G401 (cell line): ENCODE measurements at regions not wholly inside any gene's neighbourhood (a gene's known extent, or its start where the extent isn't known, plus 50 kb on each side); places are given as distances from the start of the nearest gene placed in this dataset.
"Not testable (repeated sequence)": the region's sequence is repeated elsewhere in the genome, so short reads cannot be mapped to it uniquely, and the experiment has no call there.

Source experiments
- DNase-seq: peaks from one replicate; pipeline ENCODE4 v3.0.0-alpha.2; 2015; ENCODE audit warnings: low spot score
- in situ Hi-C: cut with HindIII; loops from 2 replicates; pipeline ENCODE4 v1.10.0; 2016; ENCODE audit warnings: low sequenced_read_pairs, mixed read lengths

DNA sequence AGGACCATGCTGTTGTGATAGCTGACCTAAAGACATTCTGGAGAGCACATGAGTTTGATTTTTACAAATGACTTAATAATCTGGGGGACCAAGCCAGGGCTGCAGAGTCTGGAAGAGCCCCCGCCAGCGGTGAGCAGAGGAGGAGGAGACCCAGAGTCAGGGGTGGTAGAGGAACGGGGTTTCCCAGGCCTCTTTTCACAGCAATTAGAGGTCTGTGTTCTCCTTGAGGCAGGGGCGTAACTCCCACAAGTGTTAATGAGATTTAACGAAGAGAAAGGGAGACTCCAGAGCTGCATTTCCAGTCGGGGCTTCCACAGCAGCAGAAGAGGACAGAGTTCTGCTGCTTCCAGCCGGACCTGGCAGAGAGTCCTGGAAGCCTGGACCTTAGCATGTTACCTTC lies 137.9 kb upstream of the SLC24A2 start:
- in situ Hi-C loops, result no loop called here
- no peak for DNase-seq

DNA sequence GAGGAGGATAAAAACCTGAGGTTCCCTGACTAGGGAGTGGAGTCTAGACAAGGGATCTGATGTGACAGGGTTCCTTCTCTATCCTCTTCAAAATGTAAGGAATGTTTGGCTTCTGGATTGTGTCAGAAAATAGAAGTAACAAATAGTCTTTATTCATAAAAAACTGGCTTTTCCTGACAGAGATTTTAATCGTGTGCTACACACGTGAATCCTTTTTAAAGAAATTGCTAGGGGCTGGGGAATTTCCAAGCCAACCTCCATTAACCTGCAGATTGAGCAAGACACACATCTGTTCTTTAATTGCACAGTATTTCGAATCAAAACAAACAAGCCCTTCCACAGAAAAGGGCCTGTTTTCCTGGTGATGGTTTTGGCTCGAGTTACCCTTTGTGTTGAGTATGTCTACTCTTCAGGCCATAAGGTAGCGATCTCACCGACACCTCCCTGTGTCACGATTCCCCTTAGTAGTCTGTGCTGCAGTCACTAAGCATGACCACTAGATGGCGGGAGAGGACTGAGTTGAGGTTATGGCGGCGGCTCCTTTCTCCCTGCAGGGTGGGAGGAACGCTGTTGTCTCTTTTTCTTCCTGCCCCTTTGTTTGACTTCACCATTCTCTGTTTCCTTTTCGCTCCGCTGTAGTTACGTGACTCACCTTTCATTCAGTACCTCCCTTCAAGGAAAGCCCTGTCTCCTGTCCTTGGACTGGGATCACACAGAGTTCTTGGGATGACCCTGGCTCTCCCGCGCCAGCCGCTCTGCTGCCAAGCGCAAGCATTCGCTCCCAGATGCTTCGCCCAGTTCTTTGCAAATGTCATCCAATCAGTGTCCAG lies 137.1 kb upstream of the SLC24A2 start:
- in situ Hi-C loops, result no loop called here

DNA sequence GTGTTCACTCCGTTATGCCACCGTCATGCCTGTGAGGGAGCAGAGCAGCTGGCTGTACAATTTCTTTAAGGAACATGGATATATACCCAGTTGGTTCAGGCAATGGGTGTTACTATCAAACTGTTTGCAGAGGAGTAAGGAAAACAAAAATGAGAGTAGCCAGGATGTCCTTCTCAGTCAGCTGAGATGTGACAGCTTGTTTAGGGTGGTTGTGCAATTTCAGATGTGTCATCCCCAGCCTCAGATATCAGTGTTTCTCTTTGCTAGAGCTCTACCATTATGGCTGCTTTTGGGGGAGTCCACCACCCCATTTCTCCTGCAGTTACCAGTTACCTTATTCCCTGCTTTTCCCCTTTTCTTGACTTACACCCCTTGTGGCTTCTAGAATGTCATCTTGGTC lies 135.2 kb upstream of the SLC24A2 start:
- in situ Hi-C loops, result no loop called here
- no peak for DNase-seq

More for the DNA sequence above, 137.1 kb upstream of the SLC24A2 start:
- peak; percentile 87 for DNase-seq

DNA sequence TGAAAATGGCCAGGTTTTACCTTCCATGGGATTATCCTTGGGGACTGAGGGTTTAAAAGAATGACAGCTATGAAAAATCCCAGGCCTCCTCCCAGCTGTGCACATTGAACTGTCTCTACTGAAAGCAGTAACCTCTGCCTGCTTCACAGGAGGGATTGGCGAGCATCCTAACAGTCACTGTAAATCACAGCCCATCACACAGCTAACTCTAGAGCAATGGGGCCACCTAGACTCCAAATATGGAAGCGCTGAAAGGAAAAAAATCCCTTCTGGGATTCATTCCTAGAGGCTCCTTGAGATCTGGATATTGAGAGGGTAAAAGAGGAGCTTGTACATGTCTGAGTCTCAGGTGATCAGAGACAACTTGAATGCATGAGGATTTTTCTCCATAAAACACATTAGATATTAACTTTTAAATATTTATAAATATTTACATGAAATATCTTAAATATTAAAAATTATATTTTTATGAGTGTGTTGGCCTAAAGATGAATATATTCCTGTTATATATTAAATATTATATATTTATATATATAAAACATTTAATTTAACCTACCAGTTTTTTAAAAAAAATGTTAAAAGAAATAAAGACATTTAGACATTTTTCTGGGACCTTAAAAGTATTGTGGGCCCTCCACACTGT lies 133.8 kb upstream of the SLC24A2 start:
- in situ Hi-C loops, result no loop called here

DNA sequence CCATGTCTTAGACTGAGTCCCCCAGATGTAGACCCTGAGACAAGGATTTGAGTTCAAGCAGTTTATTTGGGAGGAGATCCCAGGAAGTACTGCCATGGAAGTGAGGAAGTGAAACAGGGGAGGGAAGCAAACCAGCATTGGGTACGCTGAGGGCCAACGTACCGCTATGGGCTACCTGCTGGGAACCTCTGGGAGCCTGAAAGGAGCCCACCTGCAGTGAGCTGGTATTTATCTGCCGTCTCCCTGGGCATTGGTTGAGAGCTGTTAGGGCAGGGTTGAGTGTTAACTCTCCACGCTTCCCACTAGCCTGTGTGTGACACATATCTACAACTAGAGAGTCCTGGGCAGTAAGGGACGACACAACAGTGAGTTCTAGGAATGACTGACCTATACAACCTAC lies 131.6 kb upstream of the SLC24A2 start:
- DNase-seq, result no peak
- in situ Hi-C loops, result no loop called here

More for the DNA sequence above, 133.8 kb upstream of the SLC24A2 start:
- DNase-seq, result peak; percentile 49

DNA sequence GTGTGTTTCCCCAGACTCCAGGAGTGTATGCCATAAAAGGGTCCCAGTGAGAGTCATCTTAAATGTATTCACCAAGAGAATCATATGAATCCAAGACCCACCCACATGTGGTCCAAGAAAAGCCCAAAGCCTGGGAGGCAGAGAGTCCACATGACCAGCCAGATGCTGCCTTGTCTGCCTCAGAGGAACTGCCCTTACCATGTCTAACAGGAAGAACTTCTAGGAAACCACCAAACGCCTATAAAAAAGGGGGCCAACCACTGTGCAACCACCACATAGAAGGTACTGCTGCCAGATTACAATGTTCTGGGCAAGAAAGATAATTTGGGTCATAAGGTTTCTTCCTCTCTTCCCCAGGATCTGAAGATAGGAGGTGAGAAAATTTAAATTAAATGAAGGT lies 129.8 kb upstream of the SLC24A2 start:
- no peak for DNase-seq
- in situ Hi-C loops, result no loop called here

DNA sequence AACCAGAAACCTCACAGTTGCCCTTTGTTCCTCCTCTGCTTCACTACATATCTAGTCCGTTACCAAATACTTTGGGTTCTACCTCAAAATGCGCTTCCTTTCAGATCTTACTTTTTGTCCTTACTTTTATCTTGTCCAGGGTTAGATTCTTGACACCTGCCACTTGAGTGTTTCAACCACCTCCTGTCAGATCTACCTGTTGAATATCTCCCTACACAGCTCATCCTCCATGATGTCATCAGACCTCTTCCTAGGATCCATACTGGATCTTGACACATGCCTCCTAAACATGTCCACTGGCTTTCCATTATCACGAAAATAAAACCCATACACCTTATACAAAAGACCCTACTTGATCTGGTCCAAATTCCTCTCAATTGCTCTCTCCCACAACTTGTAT lies 125.2 kb upstream of the SLC24A2 start:
- in situ Hi-C loops, result no loop called here
- DNase-seq, result no peak

DNA sequence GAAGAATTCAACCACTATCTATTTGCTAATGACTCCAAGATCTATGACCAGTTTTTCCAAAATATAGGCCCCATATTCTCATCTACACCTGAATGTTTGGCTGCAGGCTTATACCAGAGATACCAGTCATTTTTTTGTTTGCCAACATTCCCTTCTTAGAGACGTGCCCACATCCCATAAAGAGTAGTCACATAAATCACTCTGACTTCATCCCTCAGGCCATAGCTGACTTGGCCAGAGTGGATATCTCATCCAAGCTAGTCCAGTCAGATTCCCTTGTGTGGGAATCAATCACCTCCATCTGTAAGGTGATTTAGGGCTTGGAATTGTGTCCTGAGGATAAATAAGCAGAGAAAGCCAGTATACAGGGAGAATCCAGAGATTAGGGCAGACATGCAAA lies 124.3 kb upstream of the SLC24A2 start:
- in situ Hi-C loops, result no loop called here
- DNase-seq, result no peak

DNA sequence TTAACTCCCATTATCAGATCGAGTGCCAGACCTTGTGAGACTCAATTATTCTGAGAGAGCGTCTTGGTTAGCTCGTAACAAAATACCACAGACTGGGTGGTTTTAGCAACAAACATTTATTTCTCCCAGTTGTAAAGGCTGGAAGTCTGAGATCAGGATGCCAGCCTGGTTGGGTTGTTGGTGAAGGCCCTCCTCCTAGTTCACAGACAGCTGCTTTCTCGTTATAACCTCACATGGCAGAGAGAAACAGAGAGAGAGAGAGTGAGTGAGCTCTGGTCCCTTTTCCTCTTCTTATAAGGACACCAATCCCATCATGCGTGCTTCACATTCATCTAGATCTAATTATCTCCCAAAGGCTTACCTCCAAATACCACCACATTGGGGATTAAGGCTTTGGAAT lies 114.2 kb upstream of the SLC24A2 start:
- DNase-seq, result no peak
- in situ Hi-C loops, result no loop called here

DNA sequence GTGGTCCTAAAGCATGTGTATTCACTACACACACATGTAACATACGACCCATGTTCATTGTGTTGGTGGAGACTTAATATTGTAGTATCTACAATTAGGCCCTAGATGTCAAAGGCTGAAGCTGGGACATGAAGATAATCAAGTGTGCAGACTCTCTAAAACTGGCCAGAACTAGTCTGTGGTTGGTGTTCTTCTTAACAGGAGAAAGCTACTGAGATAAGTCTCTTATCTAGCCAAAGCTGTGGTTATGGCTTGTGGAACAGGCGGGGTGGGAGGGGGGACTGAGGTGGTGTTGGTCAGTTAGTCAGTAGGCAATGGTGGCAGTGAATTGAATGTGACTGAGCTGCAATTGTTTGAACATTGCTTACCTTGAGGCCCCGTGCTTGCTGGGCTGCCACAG lies 112.7 kb upstream of the SLC24A2 start:
- in situ Hi-C loops, result no loop called here
- DNase-seq, result no peak

DNA sequence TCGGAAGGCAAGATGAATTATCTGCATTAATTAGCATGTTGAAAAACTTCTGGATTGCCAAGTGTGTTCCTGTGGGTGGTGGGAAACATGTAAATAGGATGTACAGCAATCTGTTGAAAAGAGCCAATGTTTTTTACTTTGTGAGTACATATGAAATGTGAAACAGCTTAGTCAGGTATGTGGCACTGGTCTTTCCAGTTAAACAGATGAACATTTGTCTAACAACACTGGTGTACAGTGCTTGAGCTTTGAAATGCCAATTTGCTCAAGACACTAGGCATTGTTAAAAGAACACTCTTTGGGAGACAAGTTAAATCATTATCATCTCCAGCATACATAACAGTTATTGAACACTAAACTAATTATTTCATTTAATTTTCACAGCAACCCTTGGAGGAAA lies 107.3 kb upstream of the SLC24A2 start:
- in situ Hi-C loops, result no loop called here
- no peak for DNase-seq

DNA sequence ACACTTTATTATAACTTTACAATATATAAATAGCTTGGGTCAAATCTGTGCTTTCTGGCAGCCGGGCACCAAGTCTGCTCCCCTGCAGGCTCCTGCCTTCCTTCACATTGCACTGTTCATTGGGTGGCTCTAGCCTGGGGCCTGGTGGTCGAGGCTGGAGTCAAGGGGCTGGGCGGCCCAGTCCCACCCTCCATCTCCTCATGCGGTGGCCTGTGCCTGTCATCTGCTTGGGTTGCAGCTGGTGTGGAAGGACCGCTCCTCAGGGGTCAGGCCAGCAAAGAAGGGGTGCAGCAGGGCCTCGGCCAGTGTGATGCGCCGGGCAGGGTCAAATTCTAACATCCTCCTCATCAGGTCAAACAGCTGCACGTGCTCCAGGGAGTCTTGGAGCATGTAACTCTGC lies 106.7 kb upstream of the SLC24A2 start:
- in situ Hi-C loops, DNase-seq: not testable (repeated sequence)

DNA sequence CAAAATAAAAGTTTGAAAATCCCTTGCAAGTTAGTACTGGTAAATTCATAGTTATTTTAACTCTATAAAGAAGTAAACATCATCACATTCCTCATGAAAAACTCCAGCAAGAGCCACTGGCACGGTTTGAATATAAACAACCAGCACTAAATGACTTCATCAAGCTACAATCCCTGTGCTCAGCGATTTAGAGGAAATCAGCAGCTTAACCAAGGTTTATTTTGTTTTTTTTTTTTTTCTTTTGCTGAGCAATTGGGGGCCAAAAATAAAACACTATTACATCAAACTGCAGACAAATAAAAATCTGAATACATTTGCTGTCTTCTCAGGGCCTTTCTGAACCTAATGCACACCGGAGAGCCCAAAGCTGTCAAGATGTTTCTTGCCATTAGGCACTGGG lies 106.2 kb upstream of the SLC24A2 start:
- DNase-seq, result no peak
- in situ Hi-C loops, result no loop called here

DNA sequence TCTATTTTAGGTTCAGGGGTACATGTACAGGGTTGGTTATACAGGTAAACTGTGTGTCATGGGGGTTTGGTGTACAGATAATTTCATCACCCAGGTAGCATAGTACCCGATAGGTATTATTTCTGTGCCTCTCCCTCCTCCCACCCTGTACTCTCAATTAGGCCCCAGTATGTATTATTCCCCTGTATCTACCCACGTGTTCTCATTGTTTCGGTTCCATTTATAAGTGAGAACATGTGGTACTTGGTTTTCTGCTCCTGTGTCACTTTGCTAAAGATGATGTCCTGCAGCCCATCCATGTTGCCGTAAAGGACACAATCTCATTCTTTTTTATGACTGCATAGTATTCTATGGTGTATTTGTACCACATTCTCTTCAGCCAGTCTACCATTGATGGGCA lies 96.8 kb upstream of the SLC24A2 start:
- no peak for DNase-seq
- in situ Hi-C loops, result no loop called here

DNA sequence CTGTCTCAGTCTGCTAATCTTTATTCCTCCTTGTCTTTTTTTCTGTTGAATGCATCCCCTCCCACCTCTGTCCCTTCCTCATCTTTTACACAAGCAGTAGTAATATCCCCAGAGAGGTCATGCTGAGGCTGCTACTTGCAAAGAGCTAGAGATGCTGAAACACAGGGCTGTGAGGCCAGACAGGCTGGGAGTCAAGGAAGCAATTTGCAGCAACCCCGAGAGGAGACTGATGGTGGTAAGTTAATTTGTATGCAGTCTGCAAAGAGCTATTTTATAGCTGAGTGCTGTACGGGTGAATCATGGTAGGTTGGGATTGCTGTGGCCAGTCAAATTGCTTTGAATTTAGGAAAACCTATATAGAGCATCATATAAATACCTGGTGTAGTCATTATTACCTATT lies 90.2 kb upstream of the SLC24A2 start:
- in situ Hi-C loops, result no loop called here
- no peak for DNase-seq

DNA sequence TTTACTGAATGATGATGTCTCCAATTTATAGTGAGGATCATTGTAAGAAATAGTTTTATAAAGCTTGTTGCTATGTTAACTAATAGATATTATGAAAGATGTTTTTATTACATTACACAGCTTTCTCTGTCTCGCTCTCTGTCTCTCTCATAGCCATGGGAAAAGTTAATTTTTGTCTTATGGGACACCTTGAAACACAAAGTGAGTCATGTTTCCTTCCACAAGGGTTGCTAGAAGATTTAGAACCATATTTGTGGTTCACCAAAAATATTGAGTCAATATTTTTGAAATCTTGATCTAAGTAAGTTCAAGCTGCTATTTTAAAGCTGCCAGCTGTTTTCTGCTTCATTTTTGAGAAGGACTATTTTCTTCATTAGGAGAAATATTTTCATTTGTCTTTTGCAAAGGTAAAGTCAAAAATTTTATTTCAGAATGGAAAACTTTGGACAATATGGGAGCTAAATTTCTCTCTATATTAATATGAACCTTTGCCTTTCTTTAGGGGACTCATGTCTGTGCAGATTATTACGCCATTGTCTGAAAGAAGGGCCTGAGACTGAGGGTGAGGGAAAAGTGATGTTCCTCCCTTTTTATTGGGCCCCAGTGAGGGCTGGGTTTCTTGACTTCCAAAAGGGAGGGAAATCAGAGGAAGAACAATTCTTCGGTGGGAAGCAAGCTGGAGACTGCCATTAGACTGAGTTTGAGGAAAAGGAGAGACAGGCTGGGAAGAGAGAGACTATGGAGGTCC lies 87.9 kb upstream of the SLC24A2 start:
- no peak for DNase-seq
- in situ Hi-C loops, result no loop called here

DNA sequence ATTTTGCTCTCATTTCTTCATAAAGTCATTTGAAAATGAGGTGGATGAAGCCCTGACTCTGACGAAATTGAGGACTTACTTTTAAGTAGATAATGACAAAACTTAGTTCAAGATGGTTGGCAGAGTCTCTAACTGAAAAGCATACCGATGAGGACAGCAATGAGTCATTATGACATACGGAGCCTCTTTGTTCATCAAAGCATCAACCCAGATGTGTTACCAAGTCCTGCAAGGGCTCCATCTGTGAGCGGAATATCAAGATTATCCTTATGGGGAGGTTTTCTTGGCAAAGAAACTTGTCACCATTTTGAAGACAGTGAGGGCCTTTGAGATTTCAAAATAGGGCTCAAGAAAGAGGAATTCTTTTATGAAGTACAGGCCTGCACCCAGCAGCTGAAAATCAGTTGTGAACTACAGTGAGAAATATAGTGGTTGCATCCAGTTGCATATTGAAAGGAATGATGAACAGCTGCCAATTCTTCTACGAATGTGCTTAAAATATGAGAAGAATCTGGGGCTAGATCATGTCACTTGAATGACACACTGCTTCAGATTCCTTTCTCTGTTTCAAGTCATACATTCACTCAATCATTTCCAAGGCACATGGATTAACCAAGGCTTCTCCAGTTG lies 86.6 kb upstream of the SLC24A2 start:
- no peak for DNase-seq
- in situ Hi-C loops, result no loop called here

DNA sequence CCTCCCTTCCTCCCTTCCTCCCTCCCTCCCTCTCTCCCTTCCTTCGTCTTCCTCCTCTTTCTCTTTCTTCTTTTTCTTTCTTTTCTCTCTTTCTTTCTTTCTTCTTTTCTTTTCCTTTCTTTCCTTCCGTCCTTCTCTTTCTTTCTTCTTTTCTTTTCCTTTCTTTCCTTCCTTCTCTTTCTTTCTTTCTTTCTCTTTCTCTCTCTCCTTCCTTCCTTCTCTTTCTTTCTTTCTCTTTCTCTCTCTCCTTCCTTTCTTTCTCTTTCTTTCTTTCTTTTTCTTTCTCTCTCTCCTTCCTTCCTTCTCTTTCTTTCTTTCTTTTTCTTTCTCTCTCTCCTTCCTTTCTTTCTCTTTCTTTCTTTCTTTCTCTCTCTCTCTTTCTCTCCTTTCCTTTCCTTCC lies 84.4 kb upstream of the SLC24A2 start:
- in situ Hi-C loops, DNase-seq: not testable (repeated sequence)

DNA sequence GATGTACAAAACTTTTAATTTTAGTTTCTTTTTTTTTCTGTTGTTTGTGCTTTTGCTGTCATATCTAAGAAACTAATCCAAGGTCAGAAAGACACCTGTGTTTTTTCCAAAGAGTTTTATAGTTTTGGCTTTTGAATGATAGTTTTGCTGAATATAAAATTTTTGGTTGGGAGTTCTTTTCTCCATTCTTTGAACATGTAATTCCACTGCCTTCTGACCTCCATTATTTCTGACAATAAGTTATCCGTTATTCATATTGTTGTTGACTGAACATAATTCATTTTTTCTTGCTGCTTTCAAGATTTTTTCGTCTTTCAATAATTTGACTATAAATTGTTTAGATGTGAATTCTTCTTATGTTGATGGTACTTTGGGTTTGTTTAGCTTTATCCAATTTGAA lies 82.2 kb upstream of the SLC24A2 start:
- in situ Hi-C loops, result no loop called here
- no peak for DNase-seq

DNA sequence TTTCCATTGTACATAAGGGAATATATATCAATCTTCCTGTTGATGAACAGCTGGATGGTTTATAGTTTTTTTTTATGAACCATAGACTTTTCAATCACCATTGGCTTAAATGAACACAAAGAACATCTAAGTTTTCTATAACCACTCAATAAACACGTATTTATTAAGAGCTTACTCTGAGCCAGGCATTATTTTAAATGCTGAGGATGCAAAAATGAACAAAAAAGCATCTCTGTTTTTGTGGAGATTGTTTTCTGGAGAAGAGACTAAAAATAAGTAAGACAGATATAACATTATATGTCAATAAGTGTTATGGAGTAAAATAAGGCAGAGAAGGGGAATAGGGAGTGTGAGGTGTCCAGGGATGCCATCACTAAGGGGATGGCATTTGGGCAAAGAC lies 52.1 kb upstream of the SLC24A2 start:
- in situ Hi-C loops, result no loop called here
- DNase-seq, result no peak
